OCI-LY7 (cell line): ENCODE measurements at regions not wholly inside any gene's neighbourhood (a gene's known extent, or its start where the extent isn't known, plus 50 kb on each side); places are given as distances from the start of the nearest gene placed in this dataset.

Experiments used
- CTCF ChIP-seq: fragments of 200-600 bp; sonication (generic); conservative IDR thresholded peaks from 2 replicates; pipeline ENCODE4 v1.5.1; 2014; ENCODE audit warnings: mild to moderate bottlenecking, antibody characterized with exemption, low read length, moderate library complexity, mixed read lengths
- EZH2phosphoT487 ChIP-seq: fragments of 200-600 bp; sonication (generic); IDR thresholded peaks from 2 replicates; pipeline ENCODE4 v1.6.1; 2018; ENCODE audit warnings: low read depth, borderline replicate concordance, mild to moderate bottlenecking, mixed run types, antibody characterized with exemption, low read length, moderate library complexity, mixed read lengths

- no peak for TF ChIP-seq CTCF
- no peak for TF ChIP-seq EZH2phosphoT487
Observed at GRCh38 chr17:79356839-79357447, 253.9 kb downstream of the RBFOX3 start.
